ENCODE measurements at regions not wholly inside any gene's neighbourhood (a gene's known extent, or its start where the extent isn't known, plus 50 kb on each side); places are given as distances from the start of the nearest gene placed in this dataset.
"Not testable (repeated sequence)": the region's sequence is repeated elsewhere in the genome, so short reads cannot be mapped to it uniquely, and the experiment has no call there.

DNA sequence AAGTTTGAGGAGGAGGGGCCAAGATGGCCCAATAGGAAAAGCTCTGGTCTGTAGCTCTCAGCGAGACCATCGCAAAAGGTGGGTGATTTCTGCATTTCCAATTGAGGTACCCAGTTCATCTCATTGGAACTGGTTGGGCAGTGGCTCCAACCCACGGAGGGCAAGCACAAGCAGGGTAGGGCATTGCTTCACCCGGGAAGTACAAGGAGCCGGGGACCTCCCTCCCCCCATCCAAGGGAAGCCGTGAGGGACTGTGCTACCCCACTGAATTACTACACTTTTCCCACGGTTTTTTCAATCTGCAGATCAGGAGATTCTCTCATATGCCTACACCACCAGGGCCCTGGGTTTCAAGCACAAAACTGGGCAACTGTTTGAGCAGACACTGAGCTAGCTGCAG, 58.0 kb upstream of the EFCAB3 start:
- DNase-seq = no peak

DNA sequence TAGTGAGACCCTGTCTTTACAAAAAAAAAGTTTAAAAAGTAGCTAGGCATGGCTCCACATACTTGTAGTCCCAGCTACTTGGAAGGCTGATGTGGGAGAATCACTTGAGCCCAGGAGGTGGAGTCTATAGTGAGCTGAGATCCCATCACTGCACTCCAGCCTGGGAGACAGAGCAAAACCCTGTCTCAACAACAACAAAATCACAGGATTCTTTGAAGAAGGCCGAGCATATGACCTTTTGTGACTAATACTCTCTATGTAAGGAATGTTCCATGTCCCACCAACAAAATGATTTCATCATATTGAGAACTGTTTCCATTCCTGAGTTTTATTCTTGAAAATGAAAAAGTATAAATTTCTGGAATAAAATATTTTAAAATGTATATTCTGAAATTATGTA, 58.9 kb upstream of the EFCAB3 start:
- no peak for DNase-seq

DNA sequence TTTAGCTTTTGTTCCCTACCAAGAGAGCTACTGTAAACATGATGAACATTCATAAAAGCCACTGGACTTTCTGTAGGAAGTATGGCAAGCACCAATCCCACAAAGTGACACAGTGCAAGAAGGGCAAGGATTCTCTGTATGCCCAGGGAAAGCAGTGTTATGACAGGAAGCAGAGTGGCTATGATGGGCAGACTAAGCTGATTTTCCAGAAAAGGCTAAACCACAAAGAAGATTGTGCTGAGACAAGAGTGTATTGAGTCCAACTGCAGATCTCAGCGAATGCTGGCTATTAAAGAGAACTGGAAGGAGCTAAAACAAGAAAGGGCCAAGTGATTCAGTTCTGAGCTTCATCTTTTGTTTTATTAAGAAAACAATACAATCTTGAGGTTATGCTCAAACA, 60.5 kb upstream of the EFCAB3 start:
- peak; percentile 17 for DNase-seq

DNA sequence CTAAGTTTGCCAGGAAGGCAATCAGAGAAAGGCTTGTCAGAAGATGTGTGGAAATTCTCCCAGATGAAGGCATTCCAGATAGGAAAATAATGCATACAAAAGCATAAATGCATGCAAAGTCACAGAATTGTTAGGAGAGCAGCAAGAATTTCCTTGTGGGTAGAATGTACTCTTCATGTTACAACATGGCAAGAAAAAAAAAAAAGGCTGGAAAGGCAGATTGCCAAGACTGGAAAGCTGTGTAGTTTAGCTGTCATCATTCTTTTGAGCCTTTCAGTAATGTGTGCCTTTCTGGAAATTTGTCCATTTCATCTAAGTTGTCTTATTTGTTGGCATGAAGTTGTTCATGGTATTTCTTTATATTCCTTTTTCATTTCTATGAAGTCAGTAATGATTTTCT, 71.0 kb upstream of the EFCAB3 start:
- no peak for DNase-seq

DNA sequence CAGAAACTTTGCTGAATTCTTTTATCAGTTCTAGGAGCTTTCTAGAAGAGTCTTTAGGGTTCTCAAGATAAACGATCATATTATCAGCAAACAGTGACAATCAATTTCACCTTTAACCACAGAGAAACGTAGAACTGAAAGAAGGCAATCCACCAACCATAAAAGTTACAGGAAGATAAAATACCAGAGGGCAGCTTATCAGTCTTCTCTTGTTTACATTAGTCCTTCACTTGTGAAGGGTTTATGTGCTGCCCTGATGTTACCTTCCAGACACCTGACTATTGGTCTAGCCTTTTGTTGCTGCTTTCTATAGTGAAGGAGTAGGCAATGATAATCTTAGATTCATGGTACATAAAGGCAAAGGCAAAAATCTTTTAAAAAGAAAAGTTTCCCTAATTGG, 73.2 kb upstream of the EFCAB3 start:
- no peak for DNase-seq

DNA sequence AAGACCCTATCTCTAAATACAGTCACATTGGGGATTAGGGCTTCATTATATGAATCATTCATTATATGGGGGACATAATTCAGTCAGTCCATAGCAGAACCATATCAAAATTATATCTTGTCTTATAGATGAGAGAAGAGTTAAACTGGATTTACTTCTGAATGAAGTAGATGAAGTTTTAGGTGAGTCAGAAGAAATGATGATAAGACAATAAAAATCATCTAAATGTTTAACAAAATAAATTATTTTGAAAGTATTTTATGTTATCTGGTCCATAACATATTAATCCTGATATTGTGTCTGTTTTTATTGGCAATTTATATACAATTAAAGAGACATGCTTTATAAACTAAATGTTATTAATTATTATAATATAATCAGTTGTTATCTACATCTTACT, 76.9 kb upstream of the EFCAB3 start:
- no peak for DNase-seq

DNA sequence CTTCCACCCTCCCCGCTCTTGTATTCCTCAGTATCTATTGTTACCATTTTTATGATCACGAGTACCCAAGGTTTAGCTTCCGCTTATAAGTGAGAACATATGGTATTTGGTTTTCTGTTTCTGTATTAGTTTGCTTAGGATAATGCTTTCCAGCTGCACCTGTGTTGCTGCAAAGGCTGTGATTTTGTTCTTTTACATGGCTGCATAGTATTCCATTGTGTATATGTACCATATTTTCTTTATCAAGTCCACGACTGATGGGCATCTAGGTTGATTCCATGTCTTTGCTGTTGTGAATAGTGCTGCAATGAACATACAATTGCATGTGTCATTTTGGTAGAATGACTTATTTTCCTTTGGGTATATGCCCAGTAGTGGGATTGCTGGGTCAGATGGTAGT, 79.7 kb upstream of the EFCAB3 start:
- no peak for DNase-seq

DNA sequence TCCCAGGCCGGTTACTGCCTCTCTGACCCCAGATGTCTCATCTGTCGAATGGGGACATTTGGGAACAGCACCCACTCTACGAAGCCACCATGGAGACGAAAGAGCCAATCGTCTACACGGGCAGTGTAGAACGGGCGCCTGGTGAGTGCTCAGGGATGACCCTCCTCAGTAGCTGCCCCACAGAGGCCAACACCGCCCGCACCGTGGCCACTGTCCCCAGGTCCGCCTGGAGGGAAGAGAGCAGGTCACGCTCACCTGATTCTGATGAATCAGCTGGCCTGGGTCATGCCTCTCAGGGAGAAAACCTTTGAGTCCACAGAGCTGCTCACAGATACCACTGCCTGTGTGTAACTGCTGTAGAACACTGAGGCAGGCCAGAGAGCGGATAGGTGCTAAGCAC, 105.1 kb upstream of the EFCAB3 start:
- not testable (repeated sequence) for DNase-seq

DNA sequence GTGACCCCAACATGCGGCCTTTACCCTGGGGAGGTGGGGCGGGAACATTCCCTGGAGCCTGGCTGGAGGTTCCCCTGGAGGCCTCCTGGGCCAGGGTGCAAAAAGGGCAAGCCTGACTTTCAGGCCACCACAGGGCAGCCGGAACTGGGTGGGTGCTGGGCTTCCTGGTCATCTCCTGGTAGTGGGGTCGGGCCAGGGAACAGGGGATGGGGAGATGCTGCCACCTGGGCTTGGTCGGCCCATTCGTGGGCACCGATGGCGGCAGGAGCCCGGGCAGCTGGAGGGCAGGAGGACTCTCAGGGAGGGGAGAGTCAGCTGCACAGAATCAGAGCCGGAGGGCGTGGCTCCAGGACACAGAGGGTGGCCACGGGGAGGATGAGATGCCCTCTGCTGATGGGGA, 112.0 kb upstream of the EFCAB3 start:
- not testable (repeated sequence) for DNase-seq

DNA sequence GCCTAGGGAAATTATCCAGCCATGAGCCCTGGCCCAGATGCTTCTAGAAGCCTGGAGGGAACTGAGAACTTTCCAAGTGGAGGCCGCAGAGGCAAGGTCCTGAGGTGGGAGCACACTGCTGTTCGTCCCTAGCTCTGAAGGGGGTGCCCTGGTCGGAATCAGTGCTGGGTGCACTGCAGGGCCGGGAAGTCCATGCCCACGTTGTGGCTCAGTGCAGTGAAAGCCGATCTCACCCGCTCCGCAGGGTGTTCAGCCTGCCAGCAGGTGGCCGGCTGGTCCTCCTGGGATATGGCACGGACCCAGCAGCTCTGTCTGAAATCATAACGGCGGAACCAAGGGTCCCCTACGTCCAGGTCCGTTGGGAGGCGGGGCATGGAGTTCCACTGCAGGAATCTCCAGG, 115.4 kb upstream of the EFCAB3 start:
- not testable (repeated sequence) for DNase-seq

DNA sequence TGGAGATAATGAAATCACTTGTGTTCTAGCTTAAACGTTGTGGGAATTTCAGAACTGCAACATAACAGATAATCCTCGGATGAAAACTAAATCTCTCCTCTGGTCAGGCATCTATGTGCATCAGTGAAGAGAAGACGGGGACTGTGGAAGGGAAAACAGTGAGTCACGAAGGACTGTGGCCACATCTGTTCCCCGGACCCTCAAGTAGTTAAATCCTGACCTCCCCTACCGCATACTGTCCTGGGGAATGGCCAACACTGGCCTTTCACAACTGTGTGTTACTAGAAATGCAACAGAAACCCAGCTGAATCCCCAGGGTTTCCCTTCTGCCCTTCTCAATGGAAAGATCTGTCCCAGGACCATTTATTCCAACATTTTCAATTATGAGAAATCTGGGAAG, 124.6 kb upstream of the EFCAB3 start:
- DNase-seq = not testable (repeated sequence)

DNA sequence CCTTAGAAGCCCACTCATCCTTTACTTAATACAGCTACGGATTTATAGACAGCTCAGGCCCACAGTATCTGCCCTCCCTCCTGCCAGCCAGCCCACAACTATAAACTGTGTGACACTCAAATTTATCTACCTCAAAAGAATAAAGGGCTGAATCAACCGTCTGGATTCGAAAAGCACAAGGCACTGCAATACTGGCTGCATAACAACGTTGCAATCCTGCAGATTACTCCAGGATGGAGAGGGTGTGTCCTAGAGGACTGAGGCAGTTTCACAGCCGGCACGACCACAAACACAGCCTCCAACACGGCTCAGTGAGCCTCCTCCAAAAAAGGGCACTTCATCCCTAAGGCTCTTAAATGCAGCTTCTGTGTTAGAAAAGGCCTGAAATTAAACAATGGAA, 138.3 kb upstream of the EFCAB3 start:
- DNase-seq = peak; percentile 30

DNA sequence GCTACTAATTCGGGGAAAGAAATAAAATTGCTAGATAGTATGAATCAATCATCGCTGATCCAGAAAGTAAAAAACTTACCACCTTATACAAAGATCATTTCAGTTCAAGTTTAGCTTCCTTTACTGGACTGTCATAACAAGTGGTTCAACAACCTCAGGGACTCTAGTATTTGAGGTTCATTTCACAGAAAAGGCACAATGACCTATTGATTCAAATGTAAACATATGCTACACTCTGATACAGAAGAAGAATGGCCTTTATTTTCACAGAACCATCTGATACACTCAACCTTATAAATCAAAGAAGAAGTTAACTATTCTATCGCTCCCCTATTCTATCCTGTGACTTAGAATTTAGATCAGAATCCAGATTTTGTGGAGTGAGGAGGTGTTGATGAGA, 140.8 kb upstream of the EFCAB3 start:
- DNase-seq = not testable (repeated sequence)

DNA sequence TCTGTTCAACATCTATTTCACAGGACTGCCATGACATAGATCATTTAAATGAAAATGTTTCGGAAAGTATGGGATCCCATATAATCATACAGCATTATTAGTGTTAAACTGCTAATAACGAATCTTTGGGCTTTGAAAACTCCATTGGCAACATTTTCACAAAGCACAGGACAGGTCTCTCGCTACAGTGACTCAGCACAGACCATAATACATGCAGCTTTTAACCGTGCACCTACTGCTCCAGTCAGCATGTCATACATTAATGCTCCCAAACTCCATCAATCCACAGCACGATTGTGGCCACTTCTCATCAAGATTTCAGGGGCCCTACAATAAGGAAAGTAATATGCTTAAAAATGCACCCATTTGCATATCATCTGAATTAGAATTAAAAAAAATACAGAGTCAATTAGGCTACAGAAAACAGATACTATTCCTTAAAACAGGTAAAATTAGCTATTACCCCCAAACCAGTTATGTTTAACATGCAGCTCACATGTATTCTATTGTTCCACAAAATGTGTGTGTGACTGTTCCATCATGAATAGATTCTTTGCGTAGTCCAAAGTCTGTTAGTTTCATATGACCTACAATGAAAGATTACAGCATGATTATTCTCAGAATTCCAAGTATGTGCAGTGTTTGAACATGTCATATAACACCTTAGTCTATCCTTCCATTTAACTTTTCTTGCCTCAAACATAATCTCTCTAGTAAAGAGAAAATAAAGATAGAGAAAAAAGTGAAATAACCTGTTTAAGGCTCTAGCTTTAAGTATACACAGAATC, 141.6 kb upstream of the EFCAB3 start:
- not testable (repeated sequence) for DNase-seq

DNA sequence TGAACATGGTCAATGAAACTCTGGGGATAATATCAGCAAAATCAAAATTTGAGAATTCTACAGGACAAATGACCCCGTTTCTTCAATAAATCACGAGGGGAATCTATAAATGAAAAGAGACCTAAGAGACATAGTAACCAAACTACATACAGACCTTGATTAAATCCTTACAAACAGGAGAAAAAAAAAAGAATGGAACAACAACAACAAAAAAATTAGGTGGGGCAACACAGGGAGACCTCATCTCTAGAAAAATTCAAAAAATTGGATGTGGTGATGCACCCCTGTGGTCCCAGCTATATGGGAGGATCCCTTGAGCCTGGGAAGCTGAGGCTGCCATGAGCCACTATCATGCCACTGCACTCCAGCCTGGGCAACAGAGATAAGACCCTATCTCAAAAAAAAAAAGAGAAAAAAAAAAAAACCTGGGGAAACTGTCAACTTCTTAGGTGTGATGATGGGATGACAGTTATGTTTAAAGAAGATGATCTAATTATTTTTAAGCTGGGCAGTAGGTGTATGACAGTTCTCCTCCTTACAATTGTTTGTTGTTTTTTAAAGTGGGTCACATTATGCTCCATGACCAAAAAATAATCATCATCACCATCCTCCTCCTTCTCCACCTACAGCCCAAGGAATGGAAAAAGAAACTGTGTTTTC, 146.4 kb upstream of the EFCAB3 start:
- peak; percentile 80 for DNase-seq

DNA sequence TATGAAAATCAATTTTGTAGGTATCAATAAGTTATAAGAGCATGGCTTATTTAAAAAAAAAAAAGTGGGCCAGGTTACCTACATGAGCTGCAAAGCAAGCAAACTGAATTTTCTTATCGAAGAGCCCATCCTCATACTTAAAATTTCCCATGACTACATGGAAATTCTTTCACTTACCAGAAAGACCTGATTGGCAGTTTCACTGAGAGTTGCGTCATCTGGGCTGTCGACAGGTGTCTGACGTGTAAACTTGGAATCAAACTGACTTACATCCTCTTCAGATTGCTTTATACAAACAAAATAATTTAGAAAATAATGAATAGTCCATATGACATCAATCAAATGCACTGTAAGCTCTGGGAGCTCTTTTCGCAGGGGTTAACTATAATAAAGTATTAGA, 149.1 kb upstream of the EFCAB3 start:
- DNase-seq = not testable (repeated sequence)

DNA sequence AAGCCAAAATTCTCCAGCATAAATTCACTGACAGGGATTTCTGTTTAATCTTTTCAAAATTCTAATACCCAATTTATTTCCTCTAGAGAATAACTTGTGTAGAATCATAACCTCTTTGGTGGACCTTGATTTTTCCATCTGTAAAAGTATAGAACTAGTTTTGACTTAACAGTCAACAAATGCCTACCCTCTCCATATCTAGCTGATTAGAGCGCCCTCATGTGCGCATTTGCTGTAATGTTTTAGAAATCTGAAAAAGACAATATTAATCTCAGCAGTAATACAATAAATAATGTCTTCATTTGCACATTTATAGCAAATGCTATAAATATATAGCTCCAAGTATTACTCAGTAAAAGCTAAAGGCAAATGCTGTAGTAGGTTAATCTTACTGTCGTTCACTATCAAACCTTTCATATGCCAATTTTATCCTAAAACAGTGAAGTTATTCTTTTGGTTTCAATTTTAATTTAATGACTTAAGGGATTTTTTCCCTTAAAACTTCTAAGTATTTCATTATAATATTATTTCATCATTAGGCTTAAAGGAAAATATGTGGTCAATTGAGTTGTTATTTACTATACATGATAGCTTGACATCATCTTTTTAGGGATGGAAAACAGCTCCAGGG, 153.6 kb upstream of the EFCAB3 start:
- not testable (repeated sequence) for DNase-seq

DNA sequence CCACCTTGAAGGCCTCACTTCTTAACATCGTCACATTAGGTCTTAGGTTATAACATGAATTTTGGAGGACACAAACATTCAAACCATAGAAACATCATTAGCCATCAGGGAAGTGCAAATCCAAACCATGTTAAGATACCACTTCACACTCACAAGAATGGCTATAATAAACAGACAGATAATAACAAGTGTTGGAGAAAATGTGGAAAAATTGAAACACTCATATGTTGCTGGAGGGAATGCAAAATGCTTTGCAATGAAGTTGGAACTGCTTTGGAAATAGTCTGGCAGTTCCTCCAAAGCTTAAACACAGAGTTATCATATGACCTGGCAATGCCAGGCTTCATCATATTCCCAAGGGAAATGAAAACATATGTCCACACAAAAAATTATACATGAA, 156.8 kb upstream of the EFCAB3 start:
- DNase-seq = not testable (repeated sequence)

DNA sequence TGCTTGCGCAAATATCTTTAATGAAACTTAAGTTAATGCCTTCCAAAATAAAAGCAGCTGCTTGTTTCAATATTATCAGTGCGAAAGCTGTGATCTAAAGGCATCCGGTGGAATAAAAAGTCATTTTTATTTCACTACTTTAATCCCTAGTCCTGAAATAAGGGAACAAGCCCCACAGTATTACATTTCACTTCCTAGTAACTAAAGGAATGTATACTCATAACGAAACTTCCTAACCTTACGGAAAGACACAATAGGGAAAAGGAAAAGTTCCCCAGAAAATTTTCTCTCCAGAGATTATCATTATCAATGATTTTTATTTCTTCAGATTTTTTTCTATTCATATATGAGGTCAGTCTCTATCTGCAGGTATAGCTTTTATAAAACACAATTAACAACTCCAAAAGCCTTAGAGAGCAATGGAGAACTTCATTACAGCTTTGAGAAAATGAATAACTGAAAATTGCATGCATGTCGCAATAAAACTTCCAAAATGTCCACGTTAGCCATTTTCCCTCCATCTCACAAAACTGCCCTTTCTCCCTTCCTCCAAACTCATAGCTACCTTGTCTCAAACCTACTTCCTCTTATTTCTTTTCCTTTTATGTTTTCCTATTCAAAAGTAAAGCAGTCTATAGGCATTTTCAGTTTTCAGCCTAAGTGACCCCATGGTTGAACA, 154.3 kb upstream of the MED13 start:
- no peak for DNase-seq

DNA sequence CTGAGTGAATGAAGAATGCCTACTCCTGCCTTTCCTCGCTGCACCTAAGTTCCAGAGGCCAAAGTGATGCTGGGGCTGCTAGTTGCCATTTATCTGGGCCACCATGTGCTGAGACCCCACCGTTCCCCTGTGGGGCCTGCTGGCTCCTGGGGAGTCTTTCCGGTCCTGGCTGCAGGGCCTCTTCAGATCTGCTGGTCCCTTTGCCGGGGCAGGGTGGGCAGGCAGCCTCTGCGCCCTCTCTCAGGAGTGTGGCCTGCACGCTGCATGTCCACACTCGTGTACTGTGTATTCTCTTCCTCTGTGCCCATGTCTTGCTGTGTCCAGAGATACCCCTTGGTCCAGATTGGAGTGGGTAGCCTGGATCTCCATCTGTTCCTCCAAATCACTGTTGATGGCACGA, 151.8 kb upstream of the MED13 start:
- DNase-seq = no peak

DNA sequence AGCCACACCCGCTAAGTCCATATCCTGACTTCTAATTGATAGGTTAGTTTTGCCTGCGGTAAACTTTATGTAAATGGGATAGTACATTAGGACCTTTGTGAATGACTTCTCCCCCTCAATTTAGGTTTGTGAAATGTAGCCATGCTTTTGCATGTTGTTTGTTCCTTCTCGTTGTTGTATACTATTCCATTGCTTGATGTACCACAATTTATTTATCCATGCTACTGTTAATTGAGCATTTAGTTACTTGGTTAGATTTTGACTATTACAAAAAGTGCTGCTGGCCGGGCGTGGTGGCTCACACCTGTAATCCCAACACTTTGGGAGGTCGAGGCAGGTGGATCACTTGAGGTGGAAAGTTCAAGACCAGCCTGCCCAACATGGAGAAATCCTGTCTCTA, 150.8 kb upstream of the MED13 start:
- not testable (repeated sequence) for DNase-seq

DNA sequence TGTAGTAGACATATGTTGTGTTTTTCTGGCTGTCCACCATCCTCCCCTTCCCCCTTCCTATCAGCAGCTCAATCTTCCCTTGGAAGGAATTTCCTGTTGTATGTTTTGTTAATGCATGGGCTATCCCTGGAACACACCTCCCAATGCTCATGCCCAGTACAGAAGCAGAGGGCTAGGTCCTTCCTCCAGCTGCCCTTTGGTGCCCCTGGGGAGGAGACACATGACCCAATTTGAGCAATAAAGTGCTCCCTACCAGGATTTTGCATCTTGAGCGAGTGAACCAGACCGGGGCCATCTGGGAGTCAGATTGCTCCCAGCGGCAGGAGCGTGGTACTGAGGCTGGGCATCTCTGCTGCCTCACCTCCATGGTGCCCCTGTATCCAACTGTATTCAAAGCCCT, 141.5 kb upstream of the MED13 start:
- DNase-seq = no peak

DNA sequence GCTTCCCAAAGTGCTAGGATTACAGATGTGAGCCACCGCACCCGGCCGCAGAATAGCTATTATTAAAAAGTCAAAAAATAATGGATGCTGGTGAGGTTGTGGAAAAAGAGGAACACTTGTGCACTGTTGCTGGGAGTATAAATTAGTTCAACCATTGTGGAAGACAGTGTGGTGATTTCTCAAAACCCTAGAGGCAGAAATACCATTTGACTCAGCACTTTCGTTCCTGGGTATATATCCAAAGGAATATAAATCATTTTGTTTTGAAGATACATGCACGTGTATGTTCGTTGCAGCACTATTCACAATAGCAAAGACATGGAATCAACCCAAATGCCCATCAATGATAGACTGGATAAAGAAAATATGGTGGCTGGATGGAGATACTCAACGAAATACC, 132.1 kb upstream of the MED13 start:
- not testable (repeated sequence) for DNase-seq

DNA sequence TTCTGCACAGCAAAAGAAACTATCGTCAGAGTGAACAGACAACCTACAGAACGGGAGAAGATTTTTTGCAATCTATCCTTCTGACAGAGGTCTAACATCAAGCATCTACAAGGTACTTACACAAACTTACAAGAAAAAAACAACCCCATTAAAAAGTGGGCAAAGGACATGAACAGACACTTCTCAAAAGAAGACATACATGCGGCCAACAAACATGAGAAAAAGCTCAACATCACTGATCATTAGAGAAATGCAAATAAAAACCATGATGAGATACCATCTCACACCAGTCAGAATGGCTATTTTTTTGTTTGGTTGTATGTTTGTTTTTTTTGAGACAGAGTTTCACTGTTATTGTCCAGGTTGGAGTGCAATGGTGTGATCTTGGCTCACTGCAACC, 131.5 kb upstream of the MED13 start:
- not testable (repeated sequence) for DNase-seq
